ENCODE measurements at regions not wholly inside any gene's neighbourhood (a gene's known extent, or its start where the extent isn't known, plus 50 kb on each side); places are given as distances from the start of the nearest gene placed in this dataset.

- Histone ChIP-seq H3K27me3 (ENCODE audit: insufficient read depth, low read length) (no peaks in the 10 kb centered on the region), H3K9me3 (ENCODE audit: low read depth, low read length) (no peaks in the 10 kb centered on the region), H3K36me3 (ENCODE audit: insufficient read depth, low read length) (no peaks in the 10 kb centered on the region), H3K4me2 (ENCODE audit: insufficient read depth, low read length) (peak overlapping the region; percentile 28), H3K79me2 (ENCODE audit: insufficient read depth, low read length) (no peaks in the 10 kb centered on the region), H2AFZ (ENCODE audit: low read length) (no peak overlapping the region), H3K27ac (ENCODE audit: low read depth, low read length) (no peak overlapping the region), H3K4me1 (ENCODE audit: insufficient read depth, low read length) (no peaks in the 10 kb centered on the region), H3K4me3 (ENCODE audit: insufficient read depth, low read length) (no peak overlapping the region), H4K20me1 (ENCODE audit: insufficient read depth, low read length) (no peaks in the 10 kb centered on the region)
- TF ChIP-seq, protein P1, sequence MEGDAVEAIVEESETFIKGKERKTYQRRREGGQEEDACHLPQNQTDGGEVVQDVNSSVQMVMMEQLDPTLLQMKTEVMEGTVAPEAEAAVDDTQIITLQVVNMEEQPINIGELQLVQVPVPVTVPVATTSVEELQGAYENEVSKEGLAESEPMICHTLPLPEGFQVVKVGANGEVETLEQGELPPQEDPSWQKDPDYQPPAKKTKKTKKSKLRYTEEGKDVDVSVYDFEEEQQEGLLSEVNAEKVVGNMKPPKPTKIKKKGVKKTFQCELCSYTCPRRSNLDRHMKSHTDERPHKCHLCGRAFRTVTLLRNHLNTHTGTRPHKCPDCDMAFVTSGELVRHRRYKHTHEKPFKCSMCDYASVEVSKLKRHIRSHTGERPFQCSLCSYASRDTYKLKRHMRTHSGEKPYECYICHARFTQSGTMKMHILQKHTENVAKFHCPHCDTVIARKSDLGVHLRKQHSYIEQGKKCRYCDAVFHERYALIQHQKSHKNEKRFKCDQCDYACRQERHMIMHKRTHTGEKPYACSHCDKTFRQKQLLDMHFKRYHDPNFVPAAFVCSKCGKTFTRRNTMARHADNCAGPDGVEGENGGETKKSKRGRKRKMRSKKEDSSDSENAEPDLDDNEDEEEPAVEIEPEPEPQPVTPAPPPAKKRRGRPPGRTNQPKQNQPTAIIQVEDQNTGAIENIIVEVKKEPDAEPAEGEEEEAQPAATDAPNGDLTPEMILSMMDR (IDR thresholded peaks at IDR 0.05; ENCODE audit: extremely low read depth, low read depth, low read length) = no peak
- DNase-seq (ENCODE audit: insufficient read length, low spot score, missing footprints) = no peak
Observed at GRCh38 chr18:73741946-73742345, 405.7 kb downstream of the FBXO15 start.

GRCh38 chr18:73739098-73739497 is 408.5 kb downstream of the FBXO15 start:
- H3K27ac ChIP-seq (ENCODE audit: low read depth, low read length) = no peak overlapping the region
- H3K36me3 ChIP-seq (ENCODE audit: insufficient read depth, low read length) = no peaks in the 10 kb centered on the region
- H3K9me3 ChIP-seq (ENCODE audit: low read depth, low read length) = no peaks in the 10 kb centered on the region
- H3K4me1 ChIP-seq (ENCODE audit: insufficient read depth, low read length) = no peaks in the 10 kb centered on the region
- no peaks in the 10 kb centered on the region for H3K79me2 ChIP-seq (ENCODE audit: insufficient read depth, low read length)
- TF ChIP-seq, protein P1 (IDR thresholded peaks at IDR 0.05; ENCODE audit: extremely low read depth, low read depth, low read length) = no peak
- H3K27me3 ChIP-seq (ENCODE audit: insufficient read depth, low read length) = no peaks in the 10 kb centered on the region
- no peak overlapping the region for H3K4me3 ChIP-seq (ENCODE audit: insufficient read depth, low read length)
- no peak for DNase-seq (ENCODE audit: insufficient read length, low spot score, missing footprints)
- no peak overlapping the region for H3K4me2 ChIP-seq (ENCODE audit: insufficient read depth, low read length)
- H4K20me1 ChIP-seq (ENCODE audit: insufficient read depth, low read length) = no peaks in the 10 kb centered on the region
- H2AFZ ChIP-seq (ENCODE audit: low read length) = no peak overlapping the region

DNA sequence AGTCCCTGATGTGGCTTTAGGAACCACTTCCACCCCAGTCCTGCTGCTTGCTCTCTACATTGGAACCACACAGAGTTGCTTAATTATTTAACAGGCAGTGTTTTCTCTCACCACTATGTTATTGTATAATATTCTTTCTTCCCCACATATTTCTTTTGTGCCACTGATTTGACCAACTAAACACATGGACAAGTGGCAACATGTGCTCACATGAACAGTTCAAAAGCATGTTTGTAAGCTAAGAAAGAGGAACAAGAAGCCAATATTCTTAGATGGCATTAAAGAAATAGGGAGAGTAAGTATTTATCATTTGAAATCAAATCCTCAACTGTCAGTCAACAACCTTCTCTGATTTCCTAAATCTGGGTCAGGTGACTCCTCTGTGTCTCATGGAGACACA is 409.6 kb downstream of the FBXO15 start:
- Histone ChIP-seq H3K27ac (ENCODE audit: low read depth, low read length) (no peak overlapping the region), H2AFZ (ENCODE audit: low read length) (no peak overlapping the region), H3K9me3 (ENCODE audit: low read depth, low read length) (no peaks in the 10 kb centered on the region), H3K4me3 (ENCODE audit: insufficient read depth, low read length) (no peak overlapping the region), H3K36me3 (ENCODE audit: insufficient read depth, low read length) (no peaks in the 10 kb centered on the region), H3K27me3 (ENCODE audit: insufficient read depth, low read length) (no peaks in the 10 kb centered on the region), H3K4me2 (ENCODE audit: insufficient read depth, low read length) (no peak overlapping the region), H3K79me2 (ENCODE audit: insufficient read depth, low read length) (no peaks in the 10 kb centered on the region), H3K4me1 (ENCODE audit: insufficient read depth, low read length) (no peaks in the 10 kb centered on the region), H4K20me1 (ENCODE audit: insufficient read depth, low read length) (no peaks in the 10 kb centered on the region)
- DNase-seq (ENCODE audit: insufficient read length, low spot score, missing footprints) = no peak
- TF ChIP-seq, protein P1 (IDR thresholded peaks at IDR 0.05; ENCODE audit: extremely low read depth, low read depth, low read length) = no peak

GRCh38 chr18:73735836-73736235 is 411.8 kb downstream of the FBXO15 start:
- H3K4me1 ChIP-seq (ENCODE audit: insufficient read depth, low read length) = no peaks in the 10 kb centered on the region
- DNase-seq (ENCODE audit: insufficient read length, low spot score, missing footprints) = no peak
- no peaks in the 10 kb centered on the region for H3K36me3 ChIP-seq (ENCODE audit: insufficient read depth, low read length)
- no peak overlapping the region for H2AFZ ChIP-seq (ENCODE audit: low read length)
- H4K20me1 ChIP-seq (ENCODE audit: insufficient read depth, low read length) = no peaks in the 10 kb centered on the region
- H3K27me3 ChIP-seq (ENCODE audit: insufficient read depth, low read length) = no peaks in the 10 kb centered on the region
- no peaks in the 10 kb centered on the region for H3K79me2 ChIP-seq (ENCODE audit: insufficient read depth, low read length)
- H3K9me3 ChIP-seq (ENCODE audit: low read depth, low read length) = no peaks in the 10 kb centered on the region
- H3K4me2 ChIP-seq (ENCODE audit: insufficient read depth, low read length) = no peak overlapping the region
- TF ChIP-seq, protein P1 (IDR thresholded peaks at IDR 0.05; ENCODE audit: extremely low read depth, low read depth, low read length) = no peak
- no peak overlapping the region for H3K27ac ChIP-seq (ENCODE audit: low read depth, low read length)
- no peak overlapping the region for H3K4me3 ChIP-seq (ENCODE audit: insufficient read depth, low read length)

Measured in osteoblast (primary cell).